ENCODE measurements at regions not wholly inside any gene's neighbourhood (a gene's known extent, or its start where the extent isn't known, plus 50 kb on each side); places are given as distances from the start of the nearest gene placed in this dataset.
"Not testable (repeated sequence)": the region's sequence is repeated elsewhere in the genome, so short reads cannot be mapped to it uniquely, and the experiment has no call there.

DNA sequence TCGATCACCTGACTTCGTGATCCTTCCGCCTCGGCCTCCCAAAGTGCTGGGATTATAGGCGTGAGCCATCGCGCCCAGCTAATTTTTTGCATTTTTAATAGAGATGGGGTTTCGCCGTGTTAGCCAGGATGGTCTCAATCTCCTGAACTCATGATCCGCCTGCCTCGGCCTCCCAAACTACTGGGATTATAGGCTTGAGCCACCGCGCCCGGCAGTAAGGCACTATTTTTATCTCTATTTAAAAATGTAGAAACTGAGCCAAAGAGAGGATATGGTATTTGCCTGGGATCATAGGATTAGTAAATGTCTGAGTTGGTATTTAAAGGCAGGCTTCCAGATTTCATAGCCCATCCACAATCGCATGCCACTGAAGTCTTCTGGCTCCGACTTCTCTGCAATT lies 96.6 kb upstream of the ZNG1F start:
- TF ChIP-seq USF2 (CRISPR knock-in tag; IDR thresholded peaks at IDR 0.05); NR3C1 (CRISPR knock-in tag; conservative IDR thresholded peaks at IDR 0.05; ENCODE audit: low read depth): not testable (repeated sequence)
- TF ChIP-seq, protein P1, sequence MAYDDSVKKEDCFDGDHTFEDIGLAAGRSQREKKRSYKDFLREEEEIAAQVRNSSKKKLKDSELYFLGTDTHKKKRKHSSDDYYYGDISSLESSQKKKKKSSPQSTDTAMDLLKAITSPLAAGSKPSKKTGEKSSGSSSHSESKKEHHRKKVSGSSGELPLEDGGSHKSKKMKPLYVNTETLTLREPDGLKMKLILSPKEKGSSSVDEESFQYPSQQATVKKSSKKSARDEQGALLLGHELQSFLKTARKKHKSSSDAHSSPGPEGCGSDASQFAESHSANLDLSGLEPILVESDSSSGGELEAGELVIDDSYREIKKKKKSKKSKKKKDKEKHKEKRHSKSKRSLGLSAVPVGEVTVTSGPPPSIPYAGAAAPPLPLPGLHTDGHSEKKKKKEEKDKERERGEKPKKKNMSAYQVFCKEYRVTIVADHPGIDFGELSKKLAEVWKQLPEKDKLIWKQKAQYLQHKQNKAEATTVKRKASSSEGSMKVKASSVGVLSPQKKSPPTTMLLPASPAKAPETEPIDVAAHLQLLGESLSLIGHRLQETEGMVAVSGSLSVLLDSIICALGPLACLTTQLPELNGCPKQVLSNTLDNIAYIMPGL (CRISPR knock-in tag; IDR thresholded peaks at IDR 0.05): not testable (repeated sequence)
- TF ChIP-seq, protein P2, sequence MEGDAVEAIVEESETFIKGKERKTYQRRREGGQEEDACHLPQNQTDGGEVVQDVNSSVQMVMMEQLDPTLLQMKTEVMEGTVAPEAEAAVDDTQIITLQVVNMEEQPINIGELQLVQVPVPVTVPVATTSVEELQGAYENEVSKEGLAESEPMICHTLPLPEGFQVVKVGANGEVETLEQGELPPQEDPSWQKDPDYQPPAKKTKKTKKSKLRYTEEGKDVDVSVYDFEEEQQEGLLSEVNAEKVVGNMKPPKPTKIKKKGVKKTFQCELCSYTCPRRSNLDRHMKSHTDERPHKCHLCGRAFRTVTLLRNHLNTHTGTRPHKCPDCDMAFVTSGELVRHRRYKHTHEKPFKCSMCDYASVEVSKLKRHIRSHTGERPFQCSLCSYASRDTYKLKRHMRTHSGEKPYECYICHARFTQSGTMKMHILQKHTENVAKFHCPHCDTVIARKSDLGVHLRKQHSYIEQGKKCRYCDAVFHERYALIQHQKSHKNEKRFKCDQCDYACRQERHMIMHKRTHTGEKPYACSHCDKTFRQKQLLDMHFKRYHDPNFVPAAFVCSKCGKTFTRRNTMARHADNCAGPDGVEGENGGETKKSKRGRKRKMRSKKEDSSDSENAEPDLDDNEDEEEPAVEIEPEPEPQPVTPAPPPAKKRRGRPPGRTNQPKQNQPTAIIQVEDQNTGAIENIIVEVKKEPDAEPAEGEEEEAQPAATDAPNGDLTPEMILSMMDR (IDR thresholded peaks at IDR 0.05): not testable (repeated sequence)

Measured in WTC11 (cell line).